Renal cortex interstitium (tissue), 11 donors: ENCODE measurements at regions not wholly inside any gene's neighbourhood (a gene's known extent, or its start where the extent isn't known, plus 50 kb on each side); places are given as distances from the start of the nearest gene placed in this dataset.
"Not testable (repeated sequence)": the region's sequence is repeated elsewhere in the genome, so short reads cannot be mapped to it uniquely, and the experiment has no call there.

Experiments
- DNase-seq, 11 donors: peaks; one replicate each; pipeline ENCODE4 v3.0.0-alpha.2; 2013; ENCODE audit warnings: low read depth in 9 of 11, low spot score in 4 of 11; ENCODE audit errors: extremely low read depth in 1 of 11

- no peak for DNase-seq
Observed at GRCh38 chr1:100791586-100791985, 72.0 kb downstream of the VCAM1 start.

GRCh38 chr1:100793659-100794058 lies 74.1 kb downstream of the VCAM1 start:
- no peak for DNase-seq

- DNase-seq, result peak in 8 of 11 donors; percentile 26 to 48 (median 34)
Observed at GRCh38 chr1:100794748-100795645, 75.5 kb downstream of the VCAM1 start.

- no peak for DNase-seq
Observed at GRCh38 chr1:100795646-100795985, 76.1 kb downstream of the VCAM1 start.

GRCh38 chr1:100796046-100796445 lies 76.5 kb downstream of the VCAM1 start:
- no peak for DNase-seq

GRCh38 chr1:100799548-100799947 lies 80.0 kb downstream of the VCAM1 start:
- no peak for DNase-seq

- no peak for DNase-seq
Observed at GRCh38 chr1:100799954-100800612, 80.5 kb downstream of the VCAM1 start.

GRCh38 chr1:100801256-100801655 lies 81.7 kb downstream of the VCAM1 start:
- not testable (repeated sequence) for DNase-seq

- DNase-seq, result not testable (repeated sequence)
Observed at GRCh38 chr1:100803280-100803679, 83.7 kb downstream of the VCAM1 start.

- no peak for DNase-seq
Observed at GRCh38 chr1:100806601-100807000, 87.1 kb downstream of the VCAM1 start.

GRCh38 chr1:100810360-100810759 lies 84.3 kb downstream of the EXTL2 start:
- no peak for DNase-seq

GRCh38 chr1:100811808-100812207 lies 82.8 kb downstream of the EXTL2 start:
- DNase-seq, result no peak

- DNase-seq, result not testable (repeated sequence)
Observed at GRCh38 chr1:100814938-100815337, 79.7 kb downstream of the EXTL2 start.

GRCh38 chr1:100816049-100816448 lies 78.6 kb downstream of the EXTL2 start:
- no peak for DNase-seq

GRCh38 chr1:100820195-100820594 lies 74.4 kb downstream of the EXTL2 start:
- DNase-seq, result not testable (repeated sequence)

- DNase-seq, result not testable (repeated sequence)
Observed at GRCh38 chr1:100821919-100822318, 72.7 kb downstream of the EXTL2 start.
